ENCODE measurements at regions not wholly inside any gene's neighbourhood (a gene's known extent, or its start where the extent isn't known, plus 50 kb on each side); places are given as distances from the start of the nearest gene placed in this dataset.

GRCh38 chrY:13795067-13795466 lies 91.4 kb downstream of the TMSB4Y start:
- no peak for DNase-seq (ENCODE audit: low read depth in 1 of 2, low spot score in 1 of 2)
- no peak overlapping the region for H3K4me3 ChIP-seq
- 69% methylated on average over 1 of the region's 1 CpG for whole genome bisulfite sequencing (ENCODE audit: missing lambda C conversion rate)
- H3K4me1 ChIP-seq, result no peaks in the 10 kb centered on the region
- H3K27ac ChIP-seq, result no peak overlapping the region
- no peak for TF ChIP-seq RAD21 (conservative IDR thresholded peaks at IDR 0.05 in 1 of 2, IDR thresholded peaks at IDR 0.05 in 1 of 2)
- TF ChIP-seq PHF8 (IDR thresholded peaks at IDR 0.05; ENCODE audit: borderline replicate concordance, low read depth), result no peak
- TF ChIP-seq CTCF (IDR thresholded peaks at IDR 0.05), result no peak
- no peak for TF ChIP-seq EHF (CRISPR knock-in tag; IDR thresholded peaks at IDR 0.05)
- TF ChIP-seq FOSB (CRISPR knock-in tag; IDR thresholded peaks at IDR 0.05), result no peak
- no peak for TF ChIP-seq PBX3 (IDR thresholded peaks at IDR 0.05)
- no peak for TF ChIP-seq ZC3H11A (IDR thresholded peaks at IDR 0.05)
- ATAC-seq, result no peak
- no peak for FAIRE-seq
- no peaks in the 10 kb centered on the region for H3K9me3 ChIP-seq
- no peak overlapping the region for H3K4me2 ChIP-seq
- POLR2A ChIA-PET, result no interaction called here
- CTCF ChIA-PET, result no interaction called here

- FAIRE-seq (peak; percentile 46), ATAC-seq (no peak), DNase-seq (ENCODE audit: low read depth in 1 of 2, low spot score in 1 of 2) (no peak)
- Histone ChIP-seq H3K4me3 (no peak overlapping the region), H3K4me1 (no peaks in the 10 kb centered on the region), H3K27ac (no peak overlapping the region), H3K4me2 (no peak overlapping the region), H3K9me3 (no peaks in the 10 kb centered on the region)
- WGBS (ENCODE audit: missing lambda C conversion rate), result 40% methylated on average over 7 of the region's 7 CpGs
- ChIA-PET CTCF (no interaction called here), POLR2A (no interaction called here)
- TF ChIP-seq EP300 (IDR thresholded peaks at IDR 0.05) (no peak), RNF2 (IDR thresholded peaks at IDR 0.05; ENCODE audit: borderline replicate concordance, low read depth) (no peak), ESRRA (IDR thresholded peaks at IDR 0.05; ENCODE audit: borderline replicate concordance, low read length) (no peak), BHLHE40 (IDR thresholded peaks at IDR 0.05; ENCODE audit: low read depth, low read length) (no peak), HOXB13 (CRISPR knock-in tag; IDR thresholded peaks at IDR 0.05; ENCODE audit: low read depth) (no peak), EHMT2 (IDR thresholded peaks at IDR 0.05; ENCODE audit: low read depth) (no peak), HES2 (IDR thresholded peaks at IDR 0.05) (no peak), SREBF2 (IDR thresholded peaks at IDR 0.05) (no peak), MYC (IDR thresholded peaks at IDR 0.05; ENCODE audit: borderline replicate concordance, low read length) (no peak), PHF8 (IDR thresholded peaks at IDR 0.05; ENCODE audit: borderline replicate concordance, low read depth) (no peak), RCOR1 (IDR thresholded peaks at IDR 0.05; ENCODE audit: low read depth, low read length) (no peak), CHD4 (IDR thresholded peaks at IDR 0.05; ENCODE audit: borderline replicate concordance) (no peak)
Observed at GRCh38 chrY:13802828-13803227, 99.1 kb downstream of the TMSB4Y start.

GRCh38 chrY:13803424-13803823 lies 99.7 kb downstream of the TMSB4Y start:
- ChIA-PET POLR2A (no interaction called here), CTCF (no interaction called here)
- 27% methylated on average over 2 of the region's 2 CpGs for WGBS (ENCODE audit: missing lambda C conversion rate)
- TF ChIP-seq HEYL (CRISPR knock-in tag; IDR thresholded peaks at IDR 0.05), result no peak
- TF ChIP-seq EP300 (IDR thresholded peaks at IDR 0.05), result no peak
- TF ChIP-seq PHF8 (IDR thresholded peaks at IDR 0.05; ENCODE audit: borderline replicate concordance, low read depth), result no peak
- no peak for TF ChIP-seq E2F6 (IDR thresholded peaks at IDR 0.05; ENCODE audit: borderline replicate concordance, low read depth)
- TF ChIP-seq JUN (IDR thresholded peaks at IDR 0.05), result no peak
- Histone ChIP-seq H3K4me3 (no peak overlapping the region), H3K4me1 (no peaks in the 10 kb centered on the region), H3K27ac (no peak overlapping the region), H3K9me3 (no peaks in the 10 kb centered on the region), H3K4me2 (no peak overlapping the region)
- DNase-seq (ENCODE audit: low read depth in 1 of 2, low spot score in 1 of 2), result no peak
- no peak for ATAC-seq
- FAIRE-seq, result no peak
